LNCaP clone FGC (cell line): ENCODE measurements at regions not wholly inside any gene's neighbourhood (a gene's known extent, or its start where the extent isn't known, plus 50 kb on each side); places are given as distances from the start of the nearest gene placed in this dataset.

Experiments
- DNase-seq: peaks from one replicate; pipeline ENCODE4 v3.0.0-alpha.2; 2011; ENCODE audit warnings: low read depth
- H3K4me3 ChIP-seq: 2 replicates; pipeline ENCODE4 v1.5.1; 2011; ENCODE audit warnings: mild to moderate bottlenecking, low read depth, low read length, control low read depth
- TF ChIP-seq, protein P1 (sequence below): IDR thresholded peaks from 2 replicates; pipeline ENCODE4 v1.5.1; 2012; ENCODE audit warnings: mild to moderate bottlenecking; ENCODE audit not compliant: control insufficient read depth, insufficient read depth; ENCODE audit errors: extremely low read depth

- DNase-seq, result no peak
- no peak overlapping the region for H3K4me3 ChIP-seq
- TF ChIP-seq, protein P1, sequence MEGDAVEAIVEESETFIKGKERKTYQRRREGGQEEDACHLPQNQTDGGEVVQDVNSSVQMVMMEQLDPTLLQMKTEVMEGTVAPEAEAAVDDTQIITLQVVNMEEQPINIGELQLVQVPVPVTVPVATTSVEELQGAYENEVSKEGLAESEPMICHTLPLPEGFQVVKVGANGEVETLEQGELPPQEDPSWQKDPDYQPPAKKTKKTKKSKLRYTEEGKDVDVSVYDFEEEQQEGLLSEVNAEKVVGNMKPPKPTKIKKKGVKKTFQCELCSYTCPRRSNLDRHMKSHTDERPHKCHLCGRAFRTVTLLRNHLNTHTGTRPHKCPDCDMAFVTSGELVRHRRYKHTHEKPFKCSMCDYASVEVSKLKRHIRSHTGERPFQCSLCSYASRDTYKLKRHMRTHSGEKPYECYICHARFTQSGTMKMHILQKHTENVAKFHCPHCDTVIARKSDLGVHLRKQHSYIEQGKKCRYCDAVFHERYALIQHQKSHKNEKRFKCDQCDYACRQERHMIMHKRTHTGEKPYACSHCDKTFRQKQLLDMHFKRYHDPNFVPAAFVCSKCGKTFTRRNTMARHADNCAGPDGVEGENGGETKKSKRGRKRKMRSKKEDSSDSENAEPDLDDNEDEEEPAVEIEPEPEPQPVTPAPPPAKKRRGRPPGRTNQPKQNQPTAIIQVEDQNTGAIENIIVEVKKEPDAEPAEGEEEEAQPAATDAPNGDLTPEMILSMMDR, result no peak
Observed at GRCh38 chr11:130526846-130527245, 78.4 kb downstream of the ADAMTS15 start.

DNA sequence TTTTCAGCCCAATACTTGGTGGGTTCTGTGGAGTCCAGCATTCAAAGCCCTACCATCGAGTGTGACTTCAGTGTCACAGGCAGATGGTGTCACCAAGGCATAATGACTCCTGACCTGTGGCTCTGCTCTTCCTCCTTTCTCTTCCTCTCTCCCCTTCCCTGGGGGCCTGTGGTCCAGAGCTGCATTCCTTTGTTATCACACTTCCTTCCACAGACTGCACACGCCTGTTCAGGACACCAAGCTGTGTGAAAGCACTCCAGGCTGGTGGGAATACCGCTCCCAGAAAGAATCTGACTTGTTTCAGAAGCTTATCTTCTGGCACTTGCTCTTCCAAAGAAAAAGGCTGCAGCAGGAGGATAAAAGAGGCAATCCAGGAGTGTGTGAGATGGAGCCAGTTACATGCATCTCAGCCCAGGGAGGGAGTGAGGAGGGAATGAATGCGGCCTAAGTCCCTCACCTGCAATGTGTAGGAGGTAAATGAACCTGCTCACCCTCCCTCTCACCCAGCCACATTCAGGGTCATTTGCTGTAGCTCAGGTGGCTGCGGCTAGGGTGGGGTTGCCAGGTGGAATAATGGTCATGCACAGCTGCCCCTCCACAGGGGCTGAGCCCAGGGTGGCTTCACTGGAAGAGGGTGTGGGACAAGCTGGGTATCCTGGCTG lies 79.3 kb downstream of the ADAMTS15 start:
- TF ChIP-seq, protein P1, result no peak
- H3K4me3 ChIP-seq, result no peak overlapping the region
- no peak for DNase-seq

DNA sequence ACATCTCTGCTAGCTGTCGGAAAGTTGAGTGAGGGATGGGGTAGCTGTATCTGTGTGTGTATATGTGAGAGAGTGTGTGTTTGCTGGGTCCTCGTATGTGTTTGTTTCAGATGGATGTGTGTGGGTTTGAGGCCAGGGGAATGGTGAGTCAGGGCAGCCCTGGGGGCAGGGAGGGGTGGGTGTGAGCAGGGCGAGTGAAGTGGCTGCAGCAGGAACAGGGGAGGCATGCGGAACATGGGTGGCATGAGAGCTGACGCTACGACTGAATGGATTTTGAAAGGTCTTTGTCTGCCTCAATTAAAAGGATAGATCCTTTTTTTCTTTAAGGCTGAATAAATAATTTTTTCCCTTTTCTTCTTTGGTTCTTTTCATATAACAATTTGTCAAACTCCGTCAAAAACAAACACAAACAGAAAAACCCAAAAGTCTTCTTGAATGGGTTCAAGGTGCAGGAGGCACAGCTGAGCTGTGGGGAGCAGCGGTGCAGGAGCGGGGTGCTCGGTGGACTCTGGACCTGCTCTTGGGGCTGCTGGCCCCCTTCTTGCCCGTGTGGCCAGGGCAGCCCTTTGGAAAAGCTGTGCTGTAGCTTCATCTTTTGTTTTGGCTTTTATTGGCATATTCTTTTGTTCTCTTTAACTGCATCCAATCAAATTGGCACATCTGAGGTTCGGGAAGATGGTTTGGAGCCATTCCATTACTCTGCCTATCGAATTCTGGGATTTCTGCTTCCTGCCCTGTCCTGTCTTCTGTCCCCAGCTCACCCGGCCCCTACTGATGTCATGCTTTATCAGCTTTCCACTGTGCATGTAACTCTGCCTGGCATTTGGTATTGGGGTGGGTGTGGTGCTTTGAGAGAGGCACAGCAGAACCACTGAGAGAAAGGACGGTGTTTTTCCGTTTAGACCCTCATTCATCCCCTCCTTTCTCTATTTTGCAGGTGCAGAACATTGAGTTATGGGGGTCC lies 80.1 kb downstream of the ADAMTS15 start:
- H3K4me3 ChIP-seq, result no peak overlapping the region
- DNase-seq, result no peak
- TF ChIP-seq, protein P1, result no peak

DNA sequence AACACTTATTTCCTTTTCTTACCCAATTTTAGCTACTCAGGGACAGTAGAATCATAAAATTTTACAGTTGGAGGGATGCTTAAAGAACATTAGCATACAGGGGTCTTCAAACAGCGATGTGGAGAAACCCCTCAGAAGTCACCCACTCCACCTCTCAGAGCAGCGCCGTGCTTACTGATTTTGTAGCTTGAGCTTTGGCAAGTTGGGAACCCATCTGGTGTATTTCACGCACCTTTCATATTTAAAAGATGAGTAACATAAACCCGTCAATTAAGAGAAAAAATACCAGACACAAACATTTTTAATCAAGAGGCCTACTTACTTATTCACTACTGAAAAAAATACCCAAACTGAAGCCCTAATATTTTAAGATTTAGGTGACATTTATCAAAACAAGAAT lies 80.9 kb downstream of the ADAMTS15 start:
- no peak for DNase-seq
- TF ChIP-seq, protein P1, result no peak
- no peak overlapping the region for H3K4me3 ChIP-seq

GRCh38 chr11:130531061-130531460 lies 82.6 kb downstream of the ADAMTS15 start:
- no peak overlapping the region for H3K4me3 ChIP-seq
- no peak for DNase-seq
- TF ChIP-seq, protein P1, result no peak

DNA sequence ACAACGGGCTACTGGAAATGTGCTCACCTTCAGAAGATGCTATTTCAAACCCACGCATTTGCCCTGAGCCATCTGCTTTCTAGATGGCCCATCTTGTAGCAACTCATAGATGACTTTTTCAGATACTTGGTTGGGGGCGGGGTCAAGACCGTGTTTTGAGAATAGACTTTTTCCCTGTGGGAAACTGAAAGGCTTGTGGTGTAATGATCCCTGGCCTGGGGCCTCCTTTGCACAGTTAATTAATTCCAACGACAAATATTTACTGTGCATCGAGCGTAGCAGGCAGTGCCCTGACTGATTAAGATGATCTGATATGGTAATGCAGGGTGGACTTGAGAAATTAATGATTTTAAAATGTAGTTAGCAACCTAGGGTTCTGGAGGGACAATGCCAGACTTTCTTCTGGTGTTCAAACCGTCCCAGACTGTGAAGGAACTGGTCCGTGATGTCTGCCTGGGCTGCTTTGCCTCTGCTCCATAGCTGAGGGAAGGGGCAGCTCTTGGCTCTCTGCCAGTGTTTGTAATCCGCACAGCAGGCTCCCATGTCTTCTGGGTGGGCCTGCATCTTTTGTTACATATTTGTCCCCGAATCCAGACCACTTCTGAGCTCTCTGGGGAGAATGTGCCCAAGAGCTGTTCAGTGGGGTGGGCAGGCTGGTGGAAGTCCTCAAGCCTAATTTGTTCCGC lies 84.8 kb downstream of the ADAMTS15 start:
- TF ChIP-seq, protein P1, result no peak
- no peak overlapping the region for H3K4me3 ChIP-seq
- DNase-seq, result no peak
